ENCODE measurements at regions not wholly inside any gene's neighbourhood (a gene's known extent, or its start where the extent isn't known, plus 50 kb on each side); places are given as distances from the start of the nearest gene placed in this dataset.
"Not testable (repeated sequence)": the region's sequence is repeated elsewhere in the genome, so short reads cannot be mapped to it uniquely, and the experiment has no call there.

GRCh38 chr2:35204323-35204722 is 1151.3 kb upstream of the CRIM1 start:
- ChIA-PET POLR2A (no interaction called here), CTCF (no interaction called here)
- no peaks in the 10 kb centered on the region for H3K4me1 ChIP-seq (ENCODE audit: control extremely low read depth in 1 of 4, control insufficient read depth in 4 of 4, insufficient read depth in 4 of 4, low read length in 3 of 4)
- no peaks in the 10 kb centered on the region for H3K27me3 ChIP-seq (replicated peaks in 2 of 5; ENCODE audit: control insufficient read depth in 4 of 5, insufficient read depth in 5 of 5, low read length in 4 of 5)
- no peak overlapping the region for H3K4me3 ChIP-seq (ENCODE audit: control insufficient read depth in 1 of 7, extremely low read depth in 1 of 7, insufficient read depth in 4 of 7, low read depth in 2 of 7, low read length in 6 of 7)
- no peaks in the 10 kb centered on the region for H3K9me3 ChIP-seq (ENCODE audit: control extremely low read depth in 1 of 5, control insufficient read depth in 4 of 5, insufficient read depth in 2 of 5, low read depth in 1 of 5, low read length in 4 of 5)
- no peak overlapping the region for H3K27ac ChIP-seq (ENCODE audit: insufficient read depth in 1 of 2, low read depth in 1 of 2, low read length in 2 of 2, poor library complexity in 1 of 2, severe bottlenecking in 2 of 2)
- 80% methylated on average over 1 of the region's 3 CpGs for WGBS (ENCODE audit: insufficient coverage)
- no peaks in the 10 kb centered on the region for H3K36me3 ChIP-seq (ENCODE audit: control insufficient read depth in 4 of 4, insufficient read depth in 4 of 4, low read length in 3 of 4)
- DNase-seq, result no peak

- H3K36me3 ChIP-seq (ENCODE audit: control insufficient read depth in 4 of 4, insufficient read depth in 4 of 4, low read length in 3 of 4), result no peaks in the 10 kb centered on the region
- no peak overlapping the region for H3K4me3 ChIP-seq (ENCODE audit: control insufficient read depth in 1 of 7, extremely low read depth in 1 of 7, insufficient read depth in 4 of 7, low read depth in 2 of 7, low read length in 6 of 7)
- DNase-seq, result no peak
- WGBS (ENCODE audit: insufficient coverage), result no CpG with 5 or more reads among the region's 4 CpGs
- CTCF ChIA-PET, result no interaction called here
- POLR2A ChIA-PET, result no interaction called here
- no peaks in the 10 kb centered on the region for H3K9me3 ChIP-seq (ENCODE audit: control extremely low read depth in 1 of 5, control insufficient read depth in 4 of 5, insufficient read depth in 2 of 5, low read depth in 1 of 5, low read length in 4 of 5)
- no peak overlapping the region for H3K27ac ChIP-seq (ENCODE audit: insufficient read depth in 1 of 2, low read depth in 1 of 2, low read length in 2 of 2, poor library complexity in 1 of 2, severe bottlenecking in 2 of 2)
- no peaks in the 10 kb centered on the region for H3K4me1 ChIP-seq (ENCODE audit: control extremely low read depth in 1 of 4, control insufficient read depth in 4 of 4, insufficient read depth in 4 of 4, low read length in 3 of 4)
- no peaks in the 10 kb centered on the region for H3K27me3 ChIP-seq (replicated peaks in 2 of 5; ENCODE audit: control insufficient read depth in 4 of 5, insufficient read depth in 5 of 5, low read length in 4 of 5)
These were observed 1156.3 kb upstream of the CRIM1 start for GRCh38 chr2:35199298-35199697.

DNA sequence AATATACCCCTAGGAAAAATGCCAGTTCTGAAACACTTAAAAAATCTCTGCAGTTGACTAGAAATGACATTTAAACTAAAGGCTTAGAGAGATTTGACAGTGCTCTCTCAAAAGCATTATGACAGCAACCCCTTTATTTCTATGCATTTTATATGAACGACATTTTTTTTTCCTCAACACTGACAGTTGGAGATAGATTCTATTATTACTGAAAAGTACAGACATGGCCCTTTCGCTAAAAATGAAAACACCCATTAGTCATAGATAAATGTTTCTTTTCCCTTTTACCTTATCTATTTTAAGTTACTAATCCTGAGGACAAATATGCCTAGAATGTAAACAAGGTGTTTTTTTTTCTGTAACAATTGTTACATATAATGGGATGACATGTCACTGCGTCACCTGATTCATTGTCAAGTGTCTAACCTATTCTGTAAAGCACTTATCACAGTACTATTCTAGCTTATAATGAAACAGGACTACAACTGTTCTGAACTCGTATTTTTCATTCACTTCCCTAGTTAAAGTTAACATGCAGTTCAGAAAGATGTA is 1169.6 kb upstream of the CRIM1 start:
- H3K36me3 ChIP-seq (ENCODE audit: control insufficient read depth in 4 of 4, insufficient read depth in 4 of 4, low read length in 3 of 4), result no peaks in the 10 kb centered on the region
- no peak overlapping the region for H3K27ac ChIP-seq (ENCODE audit: insufficient read depth in 1 of 2, low read depth in 1 of 2, low read length in 2 of 2, poor library complexity in 1 of 2, severe bottlenecking in 2 of 2)
- H3K9me3 ChIP-seq (ENCODE audit: control extremely low read depth in 1 of 5, control insufficient read depth in 4 of 5, insufficient read depth in 2 of 5, low read depth in 1 of 5, low read length in 4 of 5), result no peaks in the 10 kb centered on the region
- ChIA-PET CTCF (no interaction called here), POLR2A (interaction anchor here (0.7 kb wide), 1 partner anchor 340 kb away, joined by 4 read pairs; no protein-coding TSS in a partner anchor)
- no peak for DNase-seq
- no CpG with 5 or more reads among the region's 4 CpGs for WGBS (ENCODE audit: insufficient coverage)
- no peaks in the 10 kb centered on the region for H3K27me3 ChIP-seq (replicated peaks in 2 of 5; ENCODE audit: control insufficient read depth in 4 of 5, insufficient read depth in 5 of 5, low read length in 4 of 5)
- no peaks in the 10 kb centered on the region for H3K4me1 ChIP-seq (ENCODE audit: control extremely low read depth in 1 of 4, control insufficient read depth in 4 of 4, insufficient read depth in 4 of 4, low read length in 3 of 4)
- no peak overlapping the region for H3K4me3 ChIP-seq (ENCODE audit: control insufficient read depth in 1 of 7, extremely low read depth in 1 of 7, insufficient read depth in 4 of 7, low read depth in 2 of 7, low read length in 6 of 7)

DNA sequence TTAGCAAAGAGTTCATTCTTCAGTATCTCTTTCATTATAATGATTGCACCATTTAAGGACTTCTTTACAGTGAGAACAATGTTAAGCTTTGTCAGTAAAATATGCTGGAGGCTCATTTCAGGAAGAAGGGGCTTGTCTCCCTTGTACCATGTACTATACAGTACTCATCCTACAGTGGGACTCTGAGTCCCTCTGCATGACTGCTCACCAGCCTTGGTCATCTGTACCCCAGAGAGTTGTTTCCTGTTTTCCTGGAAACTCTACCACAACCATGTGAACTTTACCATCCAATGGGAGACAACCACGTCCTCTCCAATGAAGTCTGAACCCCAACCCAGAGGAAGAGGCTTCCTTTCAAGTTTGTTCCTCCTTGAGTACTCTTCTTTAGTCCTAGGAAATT is 1171.1 kb upstream of the CRIM1 start:
- ChIA-PET CTCF (no interaction called here), POLR2A (no interaction called here)
- no peaks in the 10 kb centered on the region for H3K4me1 ChIP-seq (ENCODE audit: control extremely low read depth in 1 of 4, control insufficient read depth in 4 of 4, insufficient read depth in 4 of 4, low read length in 3 of 4)
- no peak for DNase-seq
- no peaks in the 10 kb centered on the region for H3K9me3 ChIP-seq (ENCODE audit: control extremely low read depth in 1 of 5, control insufficient read depth in 4 of 5, insufficient read depth in 2 of 5, low read depth in 1 of 5, low read length in 4 of 5)
- WGBS (ENCODE audit: insufficient coverage), result 60% methylated on average over 1 of the region's 1 CpG
- H3K27ac ChIP-seq (ENCODE audit: insufficient read depth in 1 of 2, low read depth in 1 of 2, low read length in 2 of 2, poor library complexity in 1 of 2, severe bottlenecking in 2 of 2), result no peak overlapping the region
- H3K4me3 ChIP-seq (ENCODE audit: control insufficient read depth in 1 of 7, extremely low read depth in 1 of 7, insufficient read depth in 4 of 7, low read depth in 2 of 7, low read length in 6 of 7), result no peak overlapping the region
- H3K36me3 ChIP-seq (ENCODE audit: control insufficient read depth in 4 of 4, insufficient read depth in 4 of 4, low read length in 3 of 4), result no peaks in the 10 kb centered on the region
- no peaks in the 10 kb centered on the region for H3K27me3 ChIP-seq (replicated peaks in 2 of 5; ENCODE audit: control insufficient read depth in 4 of 5, insufficient read depth in 5 of 5, low read length in 4 of 5)

DNA sequence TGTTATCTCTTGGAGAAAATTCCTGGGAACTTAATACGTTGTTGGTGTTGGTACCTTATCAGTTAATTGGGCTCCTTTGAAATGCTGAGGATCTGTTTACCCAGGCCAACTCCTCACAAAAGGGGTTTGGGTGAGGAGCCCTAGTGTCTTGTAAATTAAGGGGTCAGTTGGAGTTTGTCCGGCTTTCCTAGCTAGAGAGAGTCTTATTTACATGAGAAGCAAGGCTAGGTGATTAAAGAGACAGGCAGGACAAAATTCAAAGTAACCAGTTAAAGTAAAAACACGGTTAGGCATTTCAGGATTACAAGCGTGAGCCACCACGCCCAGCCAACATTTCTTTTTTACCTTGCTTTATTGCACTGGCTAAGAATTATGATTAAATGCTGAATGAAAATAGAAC is 1178.9 kb upstream of the CRIM1 start:
- H3K27ac ChIP-seq (ENCODE audit: insufficient read depth in 1 of 2, low read depth in 1 of 2, low read length in 2 of 2, poor library complexity in 1 of 2, severe bottlenecking in 2 of 2); H3K27me3 ChIP-seq (replicated peaks in 2 of 5; ENCODE audit: control insufficient read depth in 4 of 5, insufficient read depth in 5 of 5, low read length in 4 of 5); POLR2A ChIA-PET; H3K4me3 ChIP-seq (ENCODE audit: control insufficient read depth in 1 of 7, extremely low read depth in 1 of 7, insufficient read depth in 4 of 7, low read depth in 2 of 7, low read length in 6 of 7); DNase-seq; CTCF ChIA-PET; H3K9me3 ChIP-seq (ENCODE audit: control extremely low read depth in 1 of 5, control insufficient read depth in 4 of 5, insufficient read depth in 2 of 5, low read depth in 1 of 5, low read length in 4 of 5); H3K4me1 ChIP-seq (ENCODE audit: control extremely low read depth in 1 of 4, control insufficient read depth in 4 of 4, insufficient read depth in 4 of 4, low read length in 3 of 4); H3K36me3 ChIP-seq (ENCODE audit: control insufficient read depth in 4 of 4, insufficient read depth in 4 of 4, low read length in 3 of 4): not testable (repeated sequence)
- WGBS (ENCODE audit: insufficient coverage), result 0% methylated on average over 1 of the region's 5 CpGs

DNA sequence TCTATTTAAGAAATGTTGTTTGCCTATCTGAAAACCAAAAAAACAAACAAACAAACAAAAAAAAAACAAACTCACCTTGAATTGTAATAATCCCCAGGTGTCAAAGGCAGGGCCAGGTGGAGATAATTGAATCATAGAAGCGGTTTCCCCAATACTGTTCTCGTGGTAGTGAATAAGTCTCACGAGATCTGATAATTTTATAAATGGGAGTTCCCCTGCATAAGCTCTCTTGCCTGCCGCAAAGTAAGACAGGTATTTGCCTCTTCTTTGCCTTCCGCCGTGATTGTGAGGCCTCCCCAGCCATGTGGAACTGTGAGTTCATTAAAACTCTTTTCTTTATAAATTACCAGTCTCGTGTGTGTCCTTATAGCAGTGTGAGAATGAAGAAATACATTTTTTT is 1180.7 kb upstream of the CRIM1 start:
- no peak overlapping the region for H3K4me3 ChIP-seq (ENCODE audit: control insufficient read depth in 1 of 7, extremely low read depth in 1 of 7, insufficient read depth in 4 of 7, low read depth in 2 of 7, low read length in 6 of 7)
- ChIA-PET CTCF (no interaction called here), POLR2A (no interaction called here)
- no peaks in the 10 kb centered on the region for H3K4me1 ChIP-seq (ENCODE audit: control extremely low read depth in 1 of 4, control insufficient read depth in 4 of 4, insufficient read depth in 4 of 4, low read length in 3 of 4)
- no peaks in the 10 kb centered on the region for H3K27me3 ChIP-seq (replicated peaks in 2 of 5; ENCODE audit: control insufficient read depth in 4 of 5, insufficient read depth in 5 of 5, low read length in 4 of 5)
- no peaks in the 10 kb centered on the region for H3K36me3 ChIP-seq (ENCODE audit: control insufficient read depth in 4 of 4, insufficient read depth in 4 of 4, low read length in 3 of 4)
- no peak for DNase-seq
- no peaks in the 10 kb centered on the region for H3K9me3 ChIP-seq (ENCODE audit: control extremely low read depth in 1 of 5, control insufficient read depth in 4 of 5, insufficient read depth in 2 of 5, low read depth in 1 of 5, low read length in 4 of 5)
- WGBS (ENCODE audit: insufficient coverage), result 89% methylated on average over 3 of the region's 7 CpGs
- H3K27ac ChIP-seq (ENCODE audit: insufficient read depth in 1 of 2, low read depth in 1 of 2, low read length in 2 of 2, poor library complexity in 1 of 2, severe bottlenecking in 2 of 2), result no peak overlapping the region

DNA sequence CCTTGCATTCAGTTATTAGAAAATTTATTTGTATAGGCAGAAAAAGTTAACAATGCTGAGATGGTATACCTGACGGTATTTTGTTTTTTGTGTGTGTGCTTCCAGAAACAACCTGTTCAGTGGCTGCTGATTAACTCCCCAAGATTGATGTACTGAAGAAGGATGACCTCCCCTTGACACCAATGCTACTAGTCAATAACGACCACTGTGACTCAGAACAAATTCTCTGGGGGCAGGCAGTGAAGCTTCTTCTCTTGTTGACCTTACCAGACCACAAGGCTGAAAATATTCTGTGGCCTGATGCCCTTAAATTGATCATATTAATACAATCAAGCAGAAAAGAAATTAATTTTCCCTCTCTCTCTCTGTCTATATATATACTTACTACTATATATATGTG is 1182.9 kb upstream of the CRIM1 start:
- Histone ChIP-seq H3K27ac (ENCODE audit: insufficient read depth in 1 of 2, low read depth in 1 of 2, low read length in 2 of 2, poor library complexity in 1 of 2, severe bottlenecking in 2 of 2) (no peak overlapping the region), H3K4me1 (ENCODE audit: control extremely low read depth in 1 of 4, control insufficient read depth in 4 of 4, insufficient read depth in 4 of 4, low read length in 3 of 4) (no peaks in the 10 kb centered on the region), H3K36me3 (ENCODE audit: control insufficient read depth in 4 of 4, insufficient read depth in 4 of 4, low read length in 3 of 4) (no peaks in the 10 kb centered on the region), H3K27me3 (replicated peaks in 2 of 5; ENCODE audit: control insufficient read depth in 4 of 5, insufficient read depth in 5 of 5, low read length in 4 of 5) (no peaks in the 10 kb centered on the region), H3K9me3 (ENCODE audit: control extremely low read depth in 1 of 5, control insufficient read depth in 4 of 5, insufficient read depth in 2 of 5, low read depth in 1 of 5, low read length in 4 of 5) (no peaks in the 10 kb centered on the region), H3K4me3 (ENCODE audit: control insufficient read depth in 1 of 7, extremely low read depth in 1 of 7, insufficient read depth in 4 of 7, low read depth in 2 of 7, low read length in 6 of 7) (no peak overlapping the region)
- ChIA-PET POLR2A (interaction anchor here (0.6 kb wide), 1 partner anchor 1017 kb away, joined by 3 read pairs; no protein-coding TSS in a partner anchor), CTCF (no interaction called here)
- no peak for DNase-seq
- WGBS (ENCODE audit: insufficient coverage), result 50% methylated on average over 1 of the region's 2 CpGs

All from common myeloid progenitor, CD34-positive (primary cell).